NCI-H2029 (cell line): ENCODE measurements at regions not wholly inside any gene's neighbourhood (a gene's known extent, or its start where the extent isn't known, plus 50 kb on each side); places are given as distances from the start of the nearest gene placed in this dataset.

Experiments
- DNase-seq: peaks from one replicate; lab custom pipeline; 2025; lab: John Stamatoyannopoulos, UW

DNA sequence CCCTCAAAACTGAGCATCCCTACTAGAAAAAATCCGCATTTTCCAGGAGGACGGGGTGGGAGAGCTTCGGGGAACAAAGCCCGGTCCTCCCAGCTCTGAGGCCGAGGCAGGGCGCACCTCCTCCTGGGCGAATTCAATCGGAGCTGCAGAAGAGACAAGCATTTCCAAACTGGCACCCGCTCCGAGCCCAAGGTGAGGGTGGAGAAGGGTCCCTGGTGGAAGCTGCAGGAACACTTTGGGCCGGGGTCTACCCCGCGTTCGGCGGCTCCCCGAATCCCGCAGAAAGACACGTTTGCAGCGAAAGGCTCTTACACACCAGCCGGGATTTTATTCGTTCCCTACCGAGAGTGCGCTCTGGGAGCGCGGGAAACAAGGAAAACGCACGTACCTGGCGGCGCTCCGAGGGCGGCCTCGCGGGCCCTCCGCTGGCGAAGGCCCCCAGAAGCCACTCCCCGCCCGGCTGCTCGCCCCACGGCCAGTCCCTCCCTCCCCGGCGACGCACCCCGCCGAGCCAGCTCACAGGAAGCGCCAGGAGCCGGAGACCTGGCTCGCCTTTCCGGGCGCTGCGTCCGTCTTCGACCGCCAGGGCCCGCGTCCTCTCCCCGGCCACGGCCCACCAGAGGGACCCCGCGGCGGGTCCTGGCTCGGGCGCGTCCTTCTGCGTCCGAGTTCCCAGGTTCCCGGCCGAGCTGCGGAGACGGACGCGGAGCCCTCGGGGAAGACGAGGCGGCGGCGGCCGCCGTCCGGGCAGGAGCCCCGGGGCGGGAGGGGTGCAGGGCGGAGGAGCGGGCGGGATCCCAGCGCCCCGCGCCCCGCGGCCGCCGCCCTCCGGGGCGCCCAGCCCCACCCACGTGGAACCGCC is 49.8 kb upstream of the BAHCC1 start:
- peak; percentile 66 for DNase-seq
